H9 (cell line): ENCODE measurements at regions not wholly inside any gene's neighbourhood (a gene's known extent, or its start where the extent isn't known, plus 50 kb on each side); places are given as distances from the start of the nearest gene placed in this dataset.

Experiments used
- DNase-seq: peaks from one replicate; pipeline ENCODE4 v3.0.0-alpha.2; 2017
- H2AFZ ChIP-seq: one replicate; pipeline ENCODE4 v1.6.1; 2013; ENCODE audit warnings: mild to moderate bottlenecking, low read length, control low read depth, moderate library complexity
- H2AK5ac ChIP-seq: 2 replicates; pipeline ENCODE4 v1.6.1; 2013; ENCODE audit warnings: low read length, control low read depth, mixed read lengths; ENCODE audit not compliant: insufficient read length
- H2BK120ac ChIP-seq: one replicate; pipeline ENCODE4 v1.6.1; 2013; ENCODE audit warnings: low read depth, mild to moderate bottlenecking, low read length, control low read depth, inconsistent platforms; ENCODE audit not compliant: poor library complexity, severe bottlenecking
- H2BK12ac ChIP-seq: 2 replicates; pipeline ENCODE4 v1.6.1; 2013; ENCODE audit warnings: low read length, control low read depth, mixed read lengths, low read depth; ENCODE audit not compliant: insufficient read length
- H2BK15ac ChIP-seq: 2 replicates; pipeline ENCODE4 v1.6.1; 2013; ENCODE audit warnings: low read depth, low read length, control low read depth
- H2BK20ac ChIP-seq: one replicate; pipeline ENCODE4 v1.6.1; 2013; ENCODE audit warnings: low read depth, mild to moderate bottlenecking, low read length, control low read depth, inconsistent platforms; ENCODE audit not compliant: poor library complexity, severe bottlenecking
- H2BK5ac ChIP-seq: 2 replicates; pipeline ENCODE4 v1.6.1; 2013; ENCODE audit warnings: low read length, control low read depth, mixed read lengths; ENCODE audit not compliant: insufficient read length
- H3K14ac ChIP-seq: 2 replicates; pipeline ENCODE4 v1.6.1; 2013; ENCODE audit warnings: low read length, control low read depth; ENCODE audit not compliant: insufficient read depth
- H3K18ac ChIP-seq: 2 replicates; pipeline ENCODE4 v1.6.1; 2013; ENCODE audit warnings: low read depth, mild to moderate bottlenecking, mixed read lengths, low read length, control low read depth; ENCODE audit not compliant: insufficient read length
- H3K23ac ChIP-seq: 2 replicates; pipeline ENCODE4 v1.6.1; 2013; ENCODE audit warnings: low read length, control low read depth, mixed read lengths, low read depth; ENCODE audit not compliant: insufficient read length
- H3K23me2 ChIP-seq: 2 replicates; pipeline ENCODE4 v1.6.1; 2013; ENCODE audit warnings: low read depth, mild to moderate bottlenecking, mixed read lengths, low read length, control low read depth; ENCODE audit not compliant: insufficient read length, poor library complexity, severe bottlenecking
- H3K27ac ChIP-seq: 2 replicates; pipeline ENCODE4 v1.5.1; 2013; ENCODE audit warnings: low read length, control low read depth, mixed read lengths, low read depth; ENCODE audit not compliant: insufficient read length
- H3K27me3 ChIP-seq: 2 replicates; pipeline ENCODE4 v1.6.1; 2013; ENCODE audit warnings: low read length, control low read depth, inconsistent platforms; ENCODE audit not compliant: insufficient read depth
- H3K4ac ChIP-seq: 2 replicates; pipeline ENCODE4 v1.6.1; 2013; ENCODE audit warnings: low read depth, mild to moderate bottlenecking, control low read depth, inconsistent platforms, low read length, moderate library complexity
- H3K4me1 ChIP-seq: 2 replicates; pipeline ENCODE4 v1.6.1; 2013; ENCODE audit warnings: low read length, control low read depth, inconsistent platforms; ENCODE audit not compliant: insufficient read depth
- H3K4me2 ChIP-seq: 2 replicates; pipeline ENCODE4 v1.6.1; 2013; ENCODE audit warnings: low read length, control low read depth, mixed read lengths; ENCODE audit not compliant: insufficient read length, insufficient read depth
- H3K56ac ChIP-seq: 2 replicates; pipeline ENCODE4 v1.6.1; 2013; ENCODE audit warnings: low read depth, mild to moderate bottlenecking, mixed read lengths, low read length, control low read depth; ENCODE audit not compliant: insufficient read length
- H3K79me1 ChIP-seq: 2 replicates; pipeline ENCODE4 v1.6.1; 2013; ENCODE audit warnings: low read depth, mild to moderate bottlenecking, moderate library complexity, low read length, control low read depth, inconsistent platforms; ENCODE audit not compliant: insufficient read depth, poor library complexity, severe bottlenecking
- H3K79me2 ChIP-seq: 2 replicates; pipeline ENCODE4 v1.6.1; 2013; ENCODE audit warnings: low read length, control low read depth, inconsistent platforms; ENCODE audit not compliant: insufficient read depth
- H3K9ac ChIP-seq: 2 replicates; pipeline ENCODE4 v1.6.1; 2013; ENCODE audit warnings: low read length, control low read depth, mixed read lengths; ENCODE audit not compliant: insufficient read length; ENCODE audit errors: extremely low read depth
- H3K9me3 ChIP-seq: one replicate; pipeline ENCODE4 v1.6.1; 2013; ENCODE audit warnings: low read depth, low read length, inconsistent platforms; ENCODE audit not compliant: control insufficient read depth
- H3T11ph ChIP-seq: one replicate; pipeline ENCODE4 v1.6.1; 2013; ENCODE audit warnings: mild to moderate bottlenecking, low read length, control low read depth, inconsistent platforms
- H4K20me1 ChIP-seq: one replicate; pipeline ENCODE4 v1.6.1; 2013; ENCODE audit not compliant: control insufficient read depth, insufficient read length, insufficient read depth
- H4K5ac ChIP-seq: 2 replicates; pipeline ENCODE4 v1.6.1; 2013; ENCODE audit warnings: low read depth, mild to moderate bottlenecking, mixed read lengths, low read length, control low read depth; ENCODE audit not compliant: insufficient read length
- H4K8ac ChIP-seq: replicated peaks from 2 replicates; pipeline ENCODE4 v1.6.1; 2013; ENCODE audit warnings: low read length, control low read depth, mixed read lengths, low read depth; ENCODE audit not compliant: insufficient read length
- H4K91ac ChIP-seq: 2 replicates; pipeline ENCODE4 v1.6.1; 2013; ENCODE audit warnings: low read depth, mild to moderate bottlenecking, moderate library complexity, mixed read lengths, low read length, control low read depth; ENCODE audit not compliant: insufficient read length
- H3K27ac Mint-ChIP-seq, 3 experiments: 2 replicates in 2 of 3; 3 replicates in 1 of 3; pipeline ENCODE4 v1.8.0; 2020 to 2021; ENCODE audit warnings: mixed read lengths in 3 of 3, mild to moderate bottlenecking in 1 of 3, moderate library complexity in 1 of 3
- H3K27me3 Mint-ChIP-seq: 2 replicates; pipeline ENCODE4 v1.8.0; 2021; ENCODE audit warnings: low read depth, mild to moderate bottlenecking, moderate library complexity, mixed read lengths
- H3K36me3 Mint-ChIP-seq, 3 experiments: 2 replicates in 2 of 3; 3 replicates in 1 of 3; pipeline ENCODE4 v1.8.0; 2020 to 2021; ENCODE audit warnings: low read depth in 3 of 3, mixed read lengths in 3 of 3; ENCODE audit not compliant: insufficient read depth in 1 of 3
- H3K4me1 Mint-ChIP-seq, 2 experiments: 2 replicates each; pipeline ENCODE4 v1.8.0; 2020; ENCODE audit warnings: mixed read lengths in 2 of 2
- H3K4me3 Mint-ChIP-seq, 2 experiments: 2 replicates in 1 of 2; 3 replicates in 1 of 2; pipeline ENCODE4 v1.8.0; 2020 to 2021; ENCODE audit warnings: mild to moderate bottlenecking in 2 of 2, mixed read lengths in 2 of 2, moderate library complexity in 1 of 2
- H3K9me3 Mint-ChIP-seq, 2 experiments: 2 replicates in 1 of 2; 3 replicates in 1 of 2; pipeline ENCODE4 v1.8.0; 2020; ENCODE audit warnings: mild to moderate bottlenecking in 2 of 2, mixed read lengths in 2 of 2, moderate library complexity in 1 of 2
- CTCF ChIP-seq: fragments of 200-600 bp; sonication (generic); conservative IDR thresholded peaks from 3 replicates; pipeline ENCODE4 v1.8.0; 2021; ENCODE audit warnings: antibody characterized with exemption, mild to moderate bottlenecking
- WGBS: extraction: QIAGEN DNeasy Blood & Tissue Kit; methylation state at CpG from one replicate; pipeline ENCODE4 v1.1.7; 2013; ENCODE audit warnings: missing lambda C conversion rate, low lambda C conversion rate, mixed read lengths; ENCODE audit not compliant: insufficient read length; ENCODE audit errors: extremely low coverage; 5-methylcytosine and 5-hydroxymethylcytosine counted together

- peak overlapping the region in 1 of 3 experiments; percentile 72; a peak in 1 of 7 replicates for H3K27ac Mint-ChIP-seq
- no peaks in the 10 kb centered on the region; a peak in 2 of 5 replicates for H3K9me3 Mint-ChIP-seq
- peaks cover 0 to 5% (median 3%) of the 10 kb centered on the region in 3 experiments; a peak in 3 of 7 replicates for H3K36me3 Mint-ChIP-seq
- H2BK120ac ChIP-seq = no peak overlapping the region
- H3K4me1 Mint-ChIP-seq = peaks cover 44 to 49% of the 10 kb centered on the region in 2 experiments
- no peaks in the 10 kb centered on the region for H3K27me3 ChIP-seq
- H3K23ac ChIP-seq = no peak overlapping the region
- no peaks in the 10 kb centered on the region for H3K4me1 ChIP-seq
- no peaks in the 10 kb centered on the region for H3K79me2 ChIP-seq
- no peak overlapping the region for H3K9ac ChIP-seq
- no peak overlapping the region for H3K56ac ChIP-seq
- H2BK20ac ChIP-seq = no peak overlapping the region
- no peak overlapping the region for H3K14ac ChIP-seq
- H4K8ac ChIP-seq = no peak overlapping the region
- no peak overlapping the region for H3T11ph ChIP-seq
- TF ChIP-seq CTCF = no peak
- no peak overlapping the region for H3K18ac ChIP-seq
- no peak overlapping the region for H2BK12ac ChIP-seq
- no peak overlapping the region for H2BK5ac ChIP-seq
- no peak for DNase-seq
- no peaks in the 10 kb centered on the region; the same call in 1 of the 2 replicates for H3K27me3 Mint-ChIP-seq
- H4K20me1 ChIP-seq = no peaks in the 10 kb centered on the region
- no peak overlapping the region for H3K4me2 ChIP-seq
- no CpG with 5 or more reads among the region's 10 CpGs for WGBS
- H3K4ac ChIP-seq = no peak overlapping the region
- no peak overlapping the region for H3K4me3 Mint-ChIP-seq
- H3K9me3 ChIP-seq = no peaks in the 10 kb centered on the region
- H3K23me2 ChIP-seq = no peaks in the 10 kb centered on the region
- H3K79me1 ChIP-seq = no peaks in the 10 kb centered on the region
- H2AK5ac ChIP-seq = no peak overlapping the region
- no peak overlapping the region for H2BK15ac ChIP-seq
- no peak overlapping the region for H2AFZ ChIP-seq
- H4K5ac ChIP-seq = no peak overlapping the region
- H4K91ac ChIP-seq = no peak overlapping the region
- H3K27ac ChIP-seq = no peak overlapping the region
Measured at GRCh38 chr2:5497874-5498273, 194.3 kb upstream of the SOX11 start.
